K562 (cell line): ENCODE measurements at regions not wholly inside any gene's neighbourhood (a gene's known extent, or its start where the extent isn't known, plus 50 kb on each side); places are given as distances from the start of the nearest gene placed in this dataset.

Experiments used
- ARNT ChIP-seq, 2 experiments: fragments of 450-650 bp; IDR thresholded peaks; 2 replicates each; pipeline ENCODE4 v1.6.1; 2016; ENCODE audit warnings: mild to moderate bottlenecking in 1 of 2
- CBX5 ChIP-seq: IDR thresholded peaks from 2 replicates; pipeline ENCODE4 v1.6.1; 2014; ENCODE audit warnings: low read depth, borderline replicate concordance
- CTCF ChIP-seq, 3 experiments: IDR thresholded peaks in 2 of 3; conservative IDR thresholded peaks in 1 of 3; 2 replicates each; pipeline ENCODE4 v1.5.1; 2011 to 2012; ENCODE audit warnings: low read length in 3 of 3, mild to moderate bottlenecking in 3 of 3, control low read depth in 2 of 3, improper control_type of control experiment in 1 of 3, inconsistent platforms in 1 of 3, low read depth in 1 of 3, mixed read lengths in 1 of 3, moderate library complexity in 1 of 3; ENCODE audit not compliant: insufficient read depth in 2 of 3
- HDGF ChIP-seq: fragments of 450-650 bp; IDR thresholded peaks from 2 replicates; pipeline ENCODE4 v1.6.1; 2016
- HNRNPL ChIP-seq: fragments of 200-400 bp; formaldehyde crosslinking; IDR thresholded peaks from 2 replicates; pipeline ENCODE4 v1.6.1; 2017; ENCODE audit warnings: low read depth, mild to moderate bottlenecking, low read length
- MYC ChIP-seq, 2 experiments: fragments of 250-450 bp in 1 of 2; sonication (Bioruptor Pico) in 1 of 2; IDR thresholded peaks; 2 replicates each; pipeline versions ENCODE4 v1.5.1 to v1.6.1; 2012 to 2021; ENCODE audit warnings: low read depth in 2 of 2, borderline replicate concordance in 1 of 2, improper control_type of control experiment in 1 of 2, low read length in 1 of 2, mild to moderate bottlenecking in 1 of 2, moderate library complexity in 1 of 2
- RBM14 ChIP-seq: fragments of 200-400 bp; formaldehyde crosslinking; IDR thresholded peaks from 2 replicates; pipeline ENCODE4 v1.6.1; 2018; ENCODE audit warnings: low read depth, mild to moderate bottlenecking, low read length, moderate library complexity, borderline replicate concordance; ENCODE audit not compliant: insufficient read depth
- RFX5 ChIP-seq: IDR thresholded peaks from 2 replicates; pipeline ENCODE4 v1.6.1; 2011; ENCODE audit warnings: low read depth, mild to moderate bottlenecking, improper control_type of control experiment, low read length
- YY1 ChIP-seq, 3 experiments: IDR thresholded peaks; 2 replicates each; pipeline ENCODE4 v1.6.1; 2011; ENCODE audit warnings: low read length in 2 of 3, mild to moderate bottlenecking in 2 of 3, moderate library complexity in 2 of 3, borderline replicate concordance in 1 of 3, control low read depth in 1 of 3, low read depth in 1 of 3; ENCODE audit not compliant: insufficient read depth in 3 of 3, insufficient replicate concordance in 2 of 3, control insufficient read depth in 1 of 3, insufficient read length in 1 of 3; ENCODE audit errors: extremely low read depth in 1 of 3
- ZNF445 ChIP-seq: fragments of 250-450 bp; sonication (Bioruptor Pico); IDR thresholded peaks from 2 replicates; pipeline ENCODE4 v1.4.0; 2020; ENCODE audit warnings: low read depth, mild to moderate bottlenecking, moderate library complexity

GRCh38 chr2:16408331-16409005 lies 257.2 kb downstream of the CYRIA start:
- no peak for TF ChIP-seq MYC (IDR thresholded peaks at IDR 0.05; ENCODE audit: low read depth, low read length)
- TF ChIP-seq MYC (CRISPR knock-in tag; IDR thresholded peaks at IDR 0.05; ENCODE audit: borderline replicate concordance, low read depth), result no peak
- TF ChIP-seq HDGF, result no peak
- TF ChIP-seq ARNT (IDR thresholded peaks at IDR 0.05), result no peak
- no peak for TF ChIP-seq RFX5
- TF ChIP-seq YY1 (IDR thresholded peaks at IDR 0.05; ENCODE audit: borderline replicate concordance in 1 of 3, control insufficient read depth in 1 of 3, extremely low read depth in 1 of 3, insufficient read depth in 3 of 3, insufficient read length in 1 of 3, insufficient replicate concordance in 2 of 3, low read depth in 1 of 3, low read length in 2 of 3), result no peak
- no peak for TF ChIP-seq CBX5
- TF ChIP-seq CTCF (IDR thresholded peaks at IDR 0.05 in 2 of 3, conservative IDR thresholded peaks at IDR 0.05 in 1 of 3; ENCODE audit: insufficient read depth in 2 of 3, low read depth in 1 of 3, low read length in 3 of 3), result no peak
- TF ChIP-seq RBM14, result no peak
- no peak for TF ChIP-seq HNRNPL
- no peak for TF ChIP-seq ZNF445 (CRISPR knock-in tag)
